ENCODE measurements at regions not wholly inside any gene's neighbourhood (a gene's known extent, or its start where the extent isn't known, plus 50 kb on each side); places are given as distances from the start of the nearest gene placed in this dataset.
A peak's percentile ranks its signal among the peaks of the same experiment; 100 is the strongest.

DNA sequence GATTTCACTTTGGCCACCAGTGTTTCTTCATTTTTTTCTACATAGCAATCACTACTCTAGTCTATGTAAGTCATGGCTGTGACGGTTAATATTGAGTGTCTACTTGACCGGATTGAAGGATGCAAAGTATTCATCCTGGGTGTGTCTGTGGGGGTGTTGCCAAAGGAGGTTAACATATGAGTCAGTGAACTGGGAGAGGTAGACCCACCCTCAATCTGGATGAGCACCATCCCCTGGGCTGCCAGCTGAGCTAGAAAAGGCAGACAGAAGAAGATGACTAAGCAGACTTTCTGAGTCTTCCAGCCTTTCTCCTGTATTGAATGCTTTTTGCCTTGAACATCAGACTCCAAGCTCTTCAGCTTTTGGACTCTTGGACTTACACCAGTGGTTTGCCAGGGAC, 265.0 kb upstream of the SLC8A1 start:
- 68 to 78% (median 78%) methylated on average over 2 of the region's 2 CpGs for WGBS, 3 donors
- intact Hi-C loops (cut with DNase I) = no loop called here
- no peak overlapping the region for H3K27ac ChIP-seq
- no peaks in the 10 kb centered on the region for H3K4me1 ChIP-seq
- H3K4me3 ChIP-seq = no peak overlapping the region
- no peaks in the 10 kb centered on the region for H3K36me3 ChIP-seq (ENCODE audit: insufficient read depth in 1 of 2, low read depth in 1 of 2)
- ATAC-seq (no peak), DNase-seq (peak; percentile 17 to 48)
- TF ChIP-seq, protein P1, sequence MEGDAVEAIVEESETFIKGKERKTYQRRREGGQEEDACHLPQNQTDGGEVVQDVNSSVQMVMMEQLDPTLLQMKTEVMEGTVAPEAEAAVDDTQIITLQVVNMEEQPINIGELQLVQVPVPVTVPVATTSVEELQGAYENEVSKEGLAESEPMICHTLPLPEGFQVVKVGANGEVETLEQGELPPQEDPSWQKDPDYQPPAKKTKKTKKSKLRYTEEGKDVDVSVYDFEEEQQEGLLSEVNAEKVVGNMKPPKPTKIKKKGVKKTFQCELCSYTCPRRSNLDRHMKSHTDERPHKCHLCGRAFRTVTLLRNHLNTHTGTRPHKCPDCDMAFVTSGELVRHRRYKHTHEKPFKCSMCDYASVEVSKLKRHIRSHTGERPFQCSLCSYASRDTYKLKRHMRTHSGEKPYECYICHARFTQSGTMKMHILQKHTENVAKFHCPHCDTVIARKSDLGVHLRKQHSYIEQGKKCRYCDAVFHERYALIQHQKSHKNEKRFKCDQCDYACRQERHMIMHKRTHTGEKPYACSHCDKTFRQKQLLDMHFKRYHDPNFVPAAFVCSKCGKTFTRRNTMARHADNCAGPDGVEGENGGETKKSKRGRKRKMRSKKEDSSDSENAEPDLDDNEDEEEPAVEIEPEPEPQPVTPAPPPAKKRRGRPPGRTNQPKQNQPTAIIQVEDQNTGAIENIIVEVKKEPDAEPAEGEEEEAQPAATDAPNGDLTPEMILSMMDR (IDR thresholded peaks at IDR 0.05) = no peak
- H3K9me3 ChIP-seq = no peaks in the 10 kb centered on the region
- no peaks in the 10 kb centered on the region for H3K27me3 ChIP-seq (ENCODE audit: insufficient read depth in 3 of 3, low read length in 2 of 3)

GRCh38 chr2:40719414-40719813, 267.5 kb upstream of the SLC8A1 start:
- ATAC-seq (no peak), DNase-seq (no peak)
- no peaks in the 10 kb centered on the region for H3K27me3 ChIP-seq (ENCODE audit: insufficient read depth in 3 of 3, low read length in 2 of 3)
- intact Hi-C loops (cut with DNase I) = no loop called here
- no peaks in the 10 kb centered on the region for H3K36me3 ChIP-seq (ENCODE audit: insufficient read depth in 1 of 2, low read depth in 1 of 2)
- WGBS, 3 donors = 14 to 78% (median 20%) methylated on average over 2 of the region's 2 CpGs
- H3K4me3 ChIP-seq = no peak overlapping the region
- H3K4me1 ChIP-seq = no peaks in the 10 kb centered on the region
- no peaks in the 10 kb centered on the region for H3K9me3 ChIP-seq
- TF ChIP-seq, protein P1 (IDR thresholded peaks at IDR 0.05) = no peak
- no peak overlapping the region for H3K27ac ChIP-seq

GRCh38 chr2:40721595-40721994, 269.7 kb upstream of the SLC8A1 start:
- no peaks in the 10 kb centered on the region for H3K36me3 ChIP-seq (ENCODE audit: insufficient read depth in 1 of 2, low read depth in 1 of 2)
- no peaks in the 10 kb centered on the region for H3K27me3 ChIP-seq (ENCODE audit: insufficient read depth in 3 of 3, low read length in 2 of 3)
- DNase-seq (no peak), ATAC-seq (no peak)
- intact Hi-C loops (cut with DNase I) = no loop called here
- WGBS, 3 donors = 63 to 78% (median 63%) methylated on average over 1 of the region's 1 CpG
- H3K4me3 ChIP-seq = no peak overlapping the region
- no peak overlapping the region for H3K27ac ChIP-seq
- TF ChIP-seq, protein P1 (IDR thresholded peaks at IDR 0.05) = no peak
- no peaks in the 10 kb centered on the region for H3K4me1 ChIP-seq
- no peaks in the 10 kb centered on the region for H3K9me3 ChIP-seq

DNA sequence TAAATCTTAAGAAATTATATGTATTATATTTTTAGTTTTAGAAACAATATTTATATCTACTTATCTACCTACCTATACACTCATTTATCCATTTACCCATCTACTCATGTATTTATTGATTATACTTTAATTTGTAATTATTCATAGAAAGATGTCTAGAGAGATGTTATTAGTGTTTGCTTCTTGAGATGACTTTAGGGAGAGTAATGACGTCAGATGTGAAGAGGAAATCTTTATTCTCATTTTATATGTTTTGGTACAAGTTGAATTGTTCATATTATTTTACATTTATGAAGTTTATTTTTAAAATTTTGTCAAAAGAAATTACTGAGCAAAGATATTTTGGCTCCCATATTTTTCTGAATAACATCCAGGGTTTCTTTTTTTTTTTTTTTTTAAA, 271.3 kb upstream of the SLC8A1 start:
- no peaks in the 10 kb centered on the region for H3K4me1 ChIP-seq
- H3K27me3 ChIP-seq (ENCODE audit: insufficient read depth in 3 of 3, low read length in 2 of 3) = no peaks in the 10 kb centered on the region
- no peaks in the 10 kb centered on the region for H3K36me3 ChIP-seq (ENCODE audit: insufficient read depth in 1 of 2, low read depth in 1 of 2)
- TF ChIP-seq, protein P1 (IDR thresholded peaks at IDR 0.05) = no peak
- H3K27ac ChIP-seq = no peak overlapping the region
- H3K4me3 ChIP-seq = no peak overlapping the region
- ATAC-seq (no peak), DNase-seq (no peak)
- intact Hi-C loops (cut with DNase I) = no loop called here
- H3K9me3 ChIP-seq = no peaks in the 10 kb centered on the region
- WGBS, 3 donors = 0 to 76% (median 0%) methylated on average over 1 of the region's 1 CpG

DNA sequence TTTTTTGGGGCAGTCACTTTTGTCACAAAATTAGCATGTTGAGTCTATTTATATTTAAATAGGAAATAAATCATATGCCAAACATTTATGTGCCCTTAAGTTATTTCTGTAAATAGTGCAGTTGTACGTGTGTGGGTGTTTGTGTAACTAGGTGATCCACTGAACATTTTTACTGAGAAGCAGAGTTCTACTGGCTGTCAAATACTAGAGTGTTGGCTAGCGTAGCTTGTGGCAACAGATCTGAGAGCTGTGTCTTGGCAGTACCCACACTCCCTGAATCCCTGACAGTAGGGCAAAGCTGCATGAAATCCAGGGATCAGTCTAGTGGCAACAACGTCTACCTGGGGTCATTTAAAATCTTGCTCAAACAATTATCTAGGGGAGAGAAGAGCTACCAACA, 273.1 kb upstream of the SLC8A1 start:
- WGBS, 3 donors = 25 to 35% (median 26%) methylated on average over 3 of the region's 3 CpGs
- intact Hi-C loops (cut with DNase I) = no loop called here
- Histone ChIP-seq H3K27me3 (ENCODE audit: insufficient read depth in 3 of 3, low read length in 2 of 3) (no peaks in the 10 kb centered on the region), H3K4me3 (no peak overlapping the region), H3K36me3 (ENCODE audit: insufficient read depth in 1 of 2, low read depth in 1 of 2) (no peaks in the 10 kb centered on the region), H3K27ac (no peak overlapping the region), H3K4me1 (no peaks in the 10 kb centered on the region), H3K9me3 (no peaks in the 10 kb centered on the region)
- ATAC-seq (no peak), DNase-seq (no peak)
- TF ChIP-seq, protein P1 (IDR thresholded peaks at IDR 0.05) = no peak
